Transverse colon (tissue), 4 donors: ENCODE measurements at regions not wholly inside any gene's neighbourhood (a gene's known extent, or its start where the extent isn't known, plus 50 kb on each side); places are given as distances from the start of the nearest gene placed in this dataset.

Experiments
- EP300 ChIP-seq: sonication (generic); formaldehyde crosslinking; IDR thresholded peaks from one replicate; pipeline ENCODE4 v1.6.1; 2017; ENCODE audit warnings: antibody characterized with exemption, low read depth
- POLR2A ChIP-seq: fragments of 450-650 bp; IDR thresholded peaks from one replicate; pipeline ENCODE4 v1.6.1; 2016; ENCODE audit warnings: antibody characterized with exemption, mild to moderate bottlenecking, moderate library complexity
- POLR2AphosphoS5 ChIP-seq, 3 donors: sonication (generic); formaldehyde crosslinking; IDR thresholded peaks; one replicate each; pipeline ENCODE4 v1.6.1; 2016; ENCODE audit warnings: antibody characterized with exemption in 3 of 3
- TF ChIP-seq, protein P1 (sequence below), 5 experiments: fragments of 200-600 bp in 3 of 5; fragments of 450-650 bp in 2 of 5; sonication (generic) in 3 of 5; IDR thresholded peaks; 1 replicate in 2 of 5; 2 replicates in 3 of 5; pipeline ENCODE4 v1.5.1; 2016 to 2017; ENCODE audit warnings: antibody characterized with exemption in 5 of 5, inconsistent platforms in 3 of 5, mild to moderate bottlenecking in 2 of 5, moderate library complexity in 1 of 5

- TF ChIP-seq, protein P1, sequence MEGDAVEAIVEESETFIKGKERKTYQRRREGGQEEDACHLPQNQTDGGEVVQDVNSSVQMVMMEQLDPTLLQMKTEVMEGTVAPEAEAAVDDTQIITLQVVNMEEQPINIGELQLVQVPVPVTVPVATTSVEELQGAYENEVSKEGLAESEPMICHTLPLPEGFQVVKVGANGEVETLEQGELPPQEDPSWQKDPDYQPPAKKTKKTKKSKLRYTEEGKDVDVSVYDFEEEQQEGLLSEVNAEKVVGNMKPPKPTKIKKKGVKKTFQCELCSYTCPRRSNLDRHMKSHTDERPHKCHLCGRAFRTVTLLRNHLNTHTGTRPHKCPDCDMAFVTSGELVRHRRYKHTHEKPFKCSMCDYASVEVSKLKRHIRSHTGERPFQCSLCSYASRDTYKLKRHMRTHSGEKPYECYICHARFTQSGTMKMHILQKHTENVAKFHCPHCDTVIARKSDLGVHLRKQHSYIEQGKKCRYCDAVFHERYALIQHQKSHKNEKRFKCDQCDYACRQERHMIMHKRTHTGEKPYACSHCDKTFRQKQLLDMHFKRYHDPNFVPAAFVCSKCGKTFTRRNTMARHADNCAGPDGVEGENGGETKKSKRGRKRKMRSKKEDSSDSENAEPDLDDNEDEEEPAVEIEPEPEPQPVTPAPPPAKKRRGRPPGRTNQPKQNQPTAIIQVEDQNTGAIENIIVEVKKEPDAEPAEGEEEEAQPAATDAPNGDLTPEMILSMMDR (IDR thresholded peaks at IDR 0.05) = no peak
- TF ChIP-seq EP300 (no peak), POLR2AphosphoS5 (IDR thresholded peaks at IDR 0.05) (no peak), POLR2A (no peak)
Observed at GRCh38 chr2:160916300-160916699, 243.9 kb upstream of the TANK start.
